Fibroblast of lung (primary cell): ENCODE measurements at regions not wholly inside any gene's neighbourhood (a gene's known extent, or its start where the extent isn't known, plus 50 kb on each side); places are given as distances from the start of the nearest gene placed in this dataset.

Source experiments
- DNase-seq, 2 donors: peaks; one replicate each; pipeline versions ENCODE4 v3.0.0 to v3.0.0-alpha.2; 2010; ENCODE audit warnings: low read depth in 2 of 2
- H2AFZ ChIP-seq: 2 replicates; pipeline ENCODE4 v1.5.1; 2012; ENCODE audit warnings: low read length, control low read depth, inconsistent platforms
- H3K27ac ChIP-seq: 2 replicates; pipeline ENCODE4 v1.5.1; 2011; ENCODE audit warnings: low read length, control low read depth; ENCODE audit not compliant: insufficient read depth
- H3K27me3 ChIP-seq: 2 replicates; pipeline ENCODE4 v1.5.1; 2011; ENCODE audit warnings: mild to moderate bottlenecking, low read length; ENCODE audit not compliant: control insufficient read depth, insufficient read depth
- H3K36me3 ChIP-seq: 2 replicates; pipeline ENCODE4 v1.5.1; 2011; ENCODE audit warnings: low read length; ENCODE audit not compliant: control insufficient read depth, insufficient read depth
- H3K4me1 ChIP-seq: 2 replicates; pipeline ENCODE4 v1.5.1; 2011; ENCODE audit warnings: low read length; ENCODE audit not compliant: control insufficient read depth, insufficient read depth; ENCODE audit errors: extremely low read depth
- H3K4me2 ChIP-seq: 2 replicates; pipeline ENCODE4 v1.5.1; 2011; ENCODE audit warnings: low read length, control low read depth; ENCODE audit not compliant: insufficient read depth; ENCODE audit errors: extremely low read depth
- H3K4me3 ChIP-seq, 4 experiments: fragments of 200-600 bp in 1 of 4; sonication (generic) in 1 of 4; replicated peaks in 1 of 4; 2 replicates each; pipeline ENCODE4 v1.5.1; 2011 to 2016; ENCODE audit warnings: low read length in 4 of 4, low read depth in 3 of 4, mild to moderate bottlenecking in 3 of 4, control low read depth in 2 of 4, inconsistent platforms in 1 of 4, mixed read lengths in 1 of 4; ENCODE audit not compliant: insufficient read depth in 1 of 4; ENCODE audit errors: control extremely low read depth in 1 of 4
- H3K79me2 ChIP-seq: 2 replicates; pipeline ENCODE4 v1.5.1; 2012; ENCODE audit warnings: mild to moderate bottlenecking, low read length, inconsistent platforms; ENCODE audit not compliant: control insufficient read depth, insufficient read depth
- H3K9ac ChIP-seq: 2 replicates; pipeline ENCODE4 v1.5.1; 2011; ENCODE audit warnings: mild to moderate bottlenecking, low read length, control low read depth; ENCODE audit not compliant: insufficient read depth
- H3K9me3 ChIP-seq: 2 replicates; pipeline ENCODE4 v1.5.1; 2012; ENCODE audit warnings: low read depth, low read length; ENCODE audit not compliant: control insufficient read depth, insufficient read depth
- H4K20me1 ChIP-seq: 2 replicates; pipeline ENCODE4 v1.5.1; 2011; ENCODE audit warnings: low read length; ENCODE audit not compliant: control insufficient read depth, insufficient read depth; ENCODE audit errors: extremely low read depth
- CTCF ChIP-seq, 2 donors: IDR thresholded peaks in 1 of 2; conservative IDR thresholded peaks in 1 of 2; 1 replicate in 1 of 2; 2 replicates in 1 of 2; pipeline ENCODE4 v1.5.1; 2011 to 2012; ENCODE audit warnings: low read length in 2 of 2, control low read depth in 1 of 2, inconsistent platforms in 1 of 2, low read depth in 1 of 2, mild to moderate bottlenecking in 1 of 2
- EZH2 ChIP-seq: IDR thresholded peaks from 2 replicates; pipeline ENCODE4 v1.5.1; 2012; ENCODE audit warnings: low read length, control low read depth, mild to moderate bottlenecking; ENCODE audit errors: missing control alignments

DNA sequence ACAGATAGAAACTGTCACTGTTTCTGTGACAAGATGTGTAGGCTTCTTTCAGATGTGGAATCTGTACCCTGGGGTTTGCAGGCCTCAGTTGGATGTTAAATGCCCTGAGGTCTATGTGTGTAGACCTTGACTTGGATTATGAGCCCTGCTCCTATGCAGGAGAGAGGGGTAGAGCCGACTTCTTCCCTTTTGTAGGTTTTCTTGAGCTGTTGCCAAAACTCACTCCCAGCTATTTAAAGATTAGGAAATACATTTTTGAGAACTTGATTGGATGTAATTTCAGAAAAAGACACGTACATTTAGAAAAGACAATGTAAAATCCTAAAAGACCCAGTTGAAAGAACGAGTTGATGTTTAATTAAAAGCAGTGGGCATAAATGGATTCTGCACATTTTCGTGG lies 374.8 kb downstream of the SLC4A3 start:
- H3K27me3 ChIP-seq, result no peaks in the 10 kb centered on the region
- no peak overlapping the region for H3K27ac ChIP-seq
- no peak overlapping the region for H3K4me3 ChIP-seq
- peak in 1 of 2 donors; percentile 10 for DNase-seq
- H3K36me3 ChIP-seq, result no peaks in the 10 kb centered on the region
- H3K9ac ChIP-seq, result no peak overlapping the region
- H3K4me1 ChIP-seq, result no peaks in the 10 kb centered on the region
- H3K9me3 ChIP-seq, result no peaks in the 10 kb centered on the region
- H2AFZ ChIP-seq, result peak overlapping the region; percentile 15
- H3K4me2 ChIP-seq, result no peak overlapping the region
- no peaks in the 10 kb centered on the region for H4K20me1 ChIP-seq
- no peak for TF ChIP-seq EZH2
- H3K79me2 ChIP-seq, result no peaks in the 10 kb centered on the region

DNA sequence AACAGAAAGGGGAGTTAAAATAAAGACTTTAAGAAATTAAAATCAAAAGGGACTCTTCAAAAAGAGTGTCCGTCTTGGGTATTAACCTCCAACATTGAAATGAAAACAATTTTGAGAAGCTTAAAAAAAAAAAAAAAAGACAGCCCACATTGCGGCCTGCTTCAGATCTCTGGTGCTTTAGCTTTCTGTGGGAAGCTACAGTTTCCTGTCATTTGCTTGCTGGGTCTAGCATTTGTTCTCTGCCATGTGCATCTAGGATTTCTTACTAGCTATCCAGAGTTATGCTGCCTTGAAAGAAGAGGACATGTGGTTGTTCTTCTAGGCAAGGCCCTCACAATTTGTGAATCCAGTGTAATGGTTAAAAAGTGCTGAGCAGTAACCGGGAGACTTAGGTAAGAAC lies 375.3 kb downstream of the SLC4A3 start:
- H2AFZ ChIP-seq, result no peak overlapping the region

GRCh38 chr2:220005362-220005761 lies 377.9 kb downstream of the SLC4A3 start:
- no peaks in the 10 kb centered on the region for H3K4me1 ChIP-seq
- no peak for DNase-seq
- no peak overlapping the region for H3K4me3 ChIP-seq
- no peaks in the 10 kb centered on the region for H4K20me1 ChIP-seq
- H3K36me3 ChIP-seq, result no peaks in the 10 kb centered on the region
- H3K9me3 ChIP-seq, result no peaks in the 10 kb centered on the region
- no peaks in the 10 kb centered on the region for H3K79me2 ChIP-seq
- H3K4me2 ChIP-seq, result no peak overlapping the region
- TF ChIP-seq EZH2, result no peak
- no peak for TF ChIP-seq CTCF (conservative IDR thresholded peaks at IDR 0.05 in 1 of 2, IDR thresholded peaks at IDR 0.05 in 1 of 2; ENCODE audit: low read depth in 1 of 2, low read length in 2 of 2)
- H2AFZ ChIP-seq, result no peak overlapping the region
- H3K9ac ChIP-seq, result no peak overlapping the region
- no peak overlapping the region for H3K27ac ChIP-seq
- H3K27me3 ChIP-seq, result no peaks in the 10 kb centered on the region

More for the DNA sequence above, 375.3 kb downstream of the SLC4A3 start:
- TF ChIP-seq EZH2 (no peak), CTCF (conservative IDR thresholded peaks at IDR 0.05 in 1 of 2, IDR thresholded peaks at IDR 0.05 in 1 of 2; ENCODE audit: low read depth in 1 of 2, low read length in 2 of 2) (no peak)
- no peaks in the 10 kb centered on the region for H3K27me3 ChIP-seq
- H3K4me3 ChIP-seq, result no peak overlapping the region
- no peak overlapping the region for H3K27ac ChIP-seq
- no peaks in the 10 kb centered on the region for H3K4me1 ChIP-seq
- no peak overlapping the region for H3K4me2 ChIP-seq
- DNase-seq, result no peak
- no peaks in the 10 kb centered on the region for H3K36me3 ChIP-seq
- no peak overlapping the region for H3K9ac ChIP-seq
- H4K20me1 ChIP-seq, result no peaks in the 10 kb centered on the region
- H3K79me2 ChIP-seq, result no peaks in the 10 kb centered on the region
- no peaks in the 10 kb centered on the region for H3K9me3 ChIP-seq
